Esophagus squamous epithelium (tissue), 4 donors: ENCODE measurements at regions not wholly inside any gene's neighbourhood (a gene's known extent, or its start where the extent isn't known, plus 50 kb on each side); places are given as distances from the start of the nearest gene placed in this dataset.

Source experiments
- CTCF ChIP-seq, 6 experiments: fragments of 450-650 bp in 4 of 6; fragments of 200-600 bp in 2 of 6; sonication (generic) in 2 of 6; IDR thresholded peaks; one replicate each; pipeline ENCODE4 v1.5.1; 2016 to 2019; ENCODE audit warnings: antibody characterized with exemption in 6 of 6, mild to moderate bottlenecking in 4 of 6, moderate library complexity in 4 of 6
- POLR2A ChIP-seq, 4 donors: fragments of 450-650 bp; IDR thresholded peaks; one replicate each; pipeline ENCODE4 v1.6.1; 2017; ENCODE audit warnings: antibody characterized with exemption in 4 of 4, mild to moderate bottlenecking in 4 of 4, moderate library complexity in 3 of 4

GRCh38 chr3:5299161-5299560, 111.7 kb downstream of the EDEM1 start:
- TF ChIP-seq CTCF (IDR thresholded peaks at IDR 0.05), result no peak
- no peak for TF ChIP-seq POLR2A (IDR thresholded peaks at IDR 0.05)
